Fibroblast of the conjunctiva (primary cell): ENCODE measurements at regions not wholly inside any gene's neighbourhood (a gene's known extent, or its start where the extent isn't known, plus 50 kb on each side); places are given as distances from the start of the nearest gene placed in this dataset.

ENCODE experiments used
- DNase-seq: peaks from one replicate; pipeline ENCODE4 v3.0.0-alpha.2; 2010; ENCODE audit warnings: low read depth

DNA sequence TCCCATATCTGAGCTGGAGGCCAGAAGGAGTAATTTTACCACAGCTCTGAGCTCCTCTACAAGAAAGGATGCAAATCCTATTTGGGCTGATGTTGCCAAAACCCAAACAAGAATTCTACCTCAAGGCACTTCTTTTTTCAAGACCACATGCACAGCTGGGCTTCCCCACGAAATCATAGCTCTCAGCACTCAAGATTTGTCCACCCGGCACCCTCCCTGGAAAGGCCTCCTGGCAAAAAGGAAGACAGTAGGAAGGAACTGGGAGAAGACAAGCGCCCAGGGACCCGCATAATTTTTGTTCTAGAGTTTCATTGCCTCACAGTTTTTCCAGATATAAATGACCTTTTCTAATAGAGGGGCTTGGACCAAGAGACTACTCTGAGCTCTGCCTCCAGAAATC lies 90.5 kb downstream of the BANF2 start:
- DNase-seq: no peak

DNA sequence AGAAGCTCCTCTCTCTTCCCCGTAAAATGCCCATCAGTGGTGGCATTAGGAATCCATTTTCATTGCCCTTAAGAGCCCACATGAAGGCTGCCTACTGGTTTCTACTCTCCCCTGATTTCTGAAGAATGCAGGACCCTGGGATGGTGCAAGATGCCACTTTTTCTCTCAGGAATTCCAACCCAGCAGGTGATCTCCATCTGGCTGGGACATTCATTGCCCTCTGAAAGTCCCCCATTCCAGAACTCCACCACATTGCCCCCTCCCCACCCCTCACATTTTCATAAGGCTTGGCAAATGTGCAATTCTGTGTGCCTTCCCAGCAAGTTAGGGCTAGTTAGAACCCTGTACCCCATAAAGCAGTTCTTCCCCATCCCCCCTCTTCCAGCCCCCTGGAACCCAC lies 88.0 kb downstream of the BANF2 start:
- DNase-seq: no peak

DNA sequence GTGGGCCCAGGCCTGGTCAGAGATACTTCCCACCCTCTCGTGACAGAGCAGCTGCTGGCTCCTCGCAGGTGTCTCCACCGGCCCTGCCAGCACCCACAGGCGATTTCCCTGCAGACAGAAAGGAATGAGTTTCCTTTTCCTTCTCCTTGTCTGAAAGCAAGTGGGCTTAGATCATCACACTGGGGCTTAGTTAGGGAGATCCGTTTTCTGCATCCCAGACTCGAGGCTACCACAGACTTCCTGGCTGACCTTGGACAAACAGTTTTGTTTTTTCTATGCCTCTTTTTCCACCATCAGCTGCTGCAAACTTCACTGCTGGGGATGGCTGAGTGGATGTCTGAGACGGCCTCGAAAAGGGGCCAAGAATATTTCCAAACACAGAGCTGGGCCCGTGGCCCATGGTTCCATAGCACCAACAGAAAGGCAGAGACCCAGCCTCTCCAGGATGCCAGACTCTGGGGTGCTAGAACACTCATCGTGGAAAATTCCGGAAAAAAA lies 86.5 kb downstream of the BANF2 start:
- DNase-seq: peak; percentile 10
